AG09309 (cell line): ENCODE measurements at regions not wholly inside any gene's neighbourhood (a gene's known extent, or its start where the extent isn't known, plus 50 kb on each side); places are given as distances from the start of the nearest gene placed in this dataset.

Experiments used
- DNase-seq: peaks from one replicate; pipeline ENCODE4 v3.0.0-alpha.2; 2010; ENCODE audit warnings: low read depth
- H3K4me3 ChIP-seq: 2 replicates; pipeline ENCODE4 v1.5.1; 2011; ENCODE audit warnings: mild to moderate bottlenecking, low read depth, low read length, moderate library complexity; ENCODE audit not compliant: control insufficient read depth
- TF ChIP-seq, protein P1 (sequence below): IDR thresholded peaks from 2 replicates; pipeline ENCODE4 v1.5.1; 2011; ENCODE audit warnings: mild to moderate bottlenecking, low read depth, low read length, inconsistent platforms; ENCODE audit not compliant: insufficient read depth, control insufficient read depth; ENCODE audit errors: missing control alignments

DNA sequence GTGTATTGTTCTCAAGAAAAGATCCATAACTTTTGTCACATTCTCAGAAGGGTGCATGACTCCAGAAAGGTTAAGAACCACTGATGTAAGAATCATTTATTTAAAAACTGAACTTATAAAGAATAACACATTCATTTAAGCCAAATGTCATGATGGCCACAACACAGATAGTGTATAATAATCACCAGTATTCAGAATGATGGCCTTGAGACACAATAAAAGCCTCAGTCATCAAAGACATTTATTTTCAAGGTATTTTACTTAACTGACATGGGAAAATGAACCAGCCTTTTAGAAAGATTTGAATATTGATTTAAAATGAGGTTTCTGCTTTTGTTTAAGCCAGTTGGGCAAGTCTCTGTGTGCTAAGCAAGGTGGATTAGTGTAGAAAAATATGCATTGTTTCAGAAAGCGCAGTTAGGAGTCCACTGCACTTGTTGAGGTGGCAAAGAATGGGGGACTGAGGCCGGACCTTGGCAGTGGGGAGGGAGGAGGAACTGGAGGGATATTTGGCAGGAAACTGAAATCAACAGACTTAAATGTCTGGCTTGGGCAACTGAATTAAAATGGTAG, 371.9 kb upstream of the ESRRG start:
- DNase-seq, result no peak
- no peak overlapping the region for H3K4me3 ChIP-seq
- TF ChIP-seq, protein P1, sequence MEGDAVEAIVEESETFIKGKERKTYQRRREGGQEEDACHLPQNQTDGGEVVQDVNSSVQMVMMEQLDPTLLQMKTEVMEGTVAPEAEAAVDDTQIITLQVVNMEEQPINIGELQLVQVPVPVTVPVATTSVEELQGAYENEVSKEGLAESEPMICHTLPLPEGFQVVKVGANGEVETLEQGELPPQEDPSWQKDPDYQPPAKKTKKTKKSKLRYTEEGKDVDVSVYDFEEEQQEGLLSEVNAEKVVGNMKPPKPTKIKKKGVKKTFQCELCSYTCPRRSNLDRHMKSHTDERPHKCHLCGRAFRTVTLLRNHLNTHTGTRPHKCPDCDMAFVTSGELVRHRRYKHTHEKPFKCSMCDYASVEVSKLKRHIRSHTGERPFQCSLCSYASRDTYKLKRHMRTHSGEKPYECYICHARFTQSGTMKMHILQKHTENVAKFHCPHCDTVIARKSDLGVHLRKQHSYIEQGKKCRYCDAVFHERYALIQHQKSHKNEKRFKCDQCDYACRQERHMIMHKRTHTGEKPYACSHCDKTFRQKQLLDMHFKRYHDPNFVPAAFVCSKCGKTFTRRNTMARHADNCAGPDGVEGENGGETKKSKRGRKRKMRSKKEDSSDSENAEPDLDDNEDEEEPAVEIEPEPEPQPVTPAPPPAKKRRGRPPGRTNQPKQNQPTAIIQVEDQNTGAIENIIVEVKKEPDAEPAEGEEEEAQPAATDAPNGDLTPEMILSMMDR, result no peak

GRCh38 chr1:217091561-217091960, 368.3 kb upstream of the ESRRG start:
- H3K4me3 ChIP-seq, result no peak overlapping the region
- DNase-seq, result no peak
- TF ChIP-seq, protein P1, result no peak

DNA sequence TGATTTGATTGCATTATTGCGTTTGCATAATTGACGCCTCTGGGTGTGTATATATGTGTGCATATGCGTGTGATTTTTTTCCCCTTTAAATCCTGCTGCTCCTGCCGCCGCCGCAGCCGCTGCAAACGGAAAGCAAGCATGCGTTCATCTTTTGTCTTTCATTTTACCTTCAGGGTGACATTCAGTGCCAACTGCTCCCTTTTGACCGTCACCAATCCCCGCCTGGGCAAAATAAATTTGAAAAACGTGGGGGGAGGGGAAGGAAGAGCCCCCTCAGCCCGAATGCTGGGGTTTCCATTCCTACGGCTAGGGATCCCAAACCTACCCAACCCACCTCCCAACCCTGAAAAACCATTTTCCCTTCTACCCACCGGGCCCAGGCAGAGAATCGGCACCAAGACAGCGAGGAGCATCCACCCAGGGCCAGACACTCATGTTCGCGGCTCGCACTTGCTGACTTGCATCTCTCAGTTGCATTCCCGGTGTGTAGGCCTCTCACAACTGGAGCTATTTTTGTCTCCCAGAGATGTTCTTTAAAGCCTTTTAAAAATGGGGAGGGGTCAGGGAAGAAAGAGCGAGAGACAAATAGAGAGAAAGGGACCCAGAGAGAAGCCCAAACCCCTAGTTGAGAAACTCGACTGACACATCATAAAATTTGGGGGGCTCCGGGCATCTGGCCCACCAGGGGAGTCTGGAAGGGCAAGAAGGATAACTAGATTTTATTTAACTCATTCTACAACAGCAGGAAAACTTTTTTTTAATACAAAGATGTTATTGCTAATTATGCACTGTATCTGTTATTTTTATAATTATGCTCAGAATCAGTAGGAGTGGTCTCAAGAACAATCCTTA, 367.1 kb upstream of the ESRRG start:
- DNase-seq, result no peak
- H3K4me3 ChIP-seq, result no peak overlapping the region
- TF ChIP-seq, protein P1, result no peak

- H3K4me3 ChIP-seq, result no peak overlapping the region; the same call in 1 of the 2 replicates
- no peak for DNase-seq
- TF ChIP-seq, protein P1, result no peak
Observed at GRCh38 chr1:217089361-217090014, 366.3 kb upstream of the ESRRG start.

DNA sequence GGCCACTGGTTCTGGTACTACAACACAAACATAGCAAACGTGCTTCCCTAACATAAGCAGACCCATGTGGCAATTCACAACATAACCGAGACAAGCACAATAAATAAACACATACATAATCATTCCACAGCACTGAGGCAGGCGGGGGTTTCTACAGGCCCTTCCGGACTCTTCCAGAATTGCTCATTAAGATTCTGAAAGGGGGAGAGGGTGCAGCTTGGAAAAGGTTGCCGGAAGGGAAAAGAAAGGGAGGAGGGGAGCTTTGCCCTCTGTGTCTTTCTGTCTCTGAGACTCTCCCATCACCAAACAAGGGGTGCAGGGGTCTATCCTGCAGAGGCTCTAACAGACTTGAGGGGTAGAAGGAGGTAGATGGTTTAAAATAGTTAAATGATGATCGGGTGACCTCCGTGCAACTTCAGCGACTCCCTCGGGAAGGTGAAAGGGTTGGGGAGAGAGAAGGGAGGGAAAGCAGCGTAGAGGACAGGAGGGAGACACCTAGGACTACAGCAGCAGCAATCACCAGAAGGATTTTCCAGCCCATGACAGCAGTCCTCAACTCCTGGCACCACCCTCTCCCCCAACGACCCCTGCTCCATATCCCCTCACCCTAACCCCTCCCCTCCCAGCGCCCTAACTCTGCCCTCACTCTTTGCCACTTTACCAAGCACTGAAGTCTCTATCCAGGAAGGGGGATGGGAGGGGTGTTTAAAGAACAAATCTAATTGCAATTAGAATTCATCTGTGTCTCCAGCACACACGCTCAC, 365.5 kb upstream of the ESRRG start:
- H3K4me3 ChIP-seq, result no peak overlapping the region
- DNase-seq, result no peak
- TF ChIP-seq, protein P1, result no peak

DNA sequence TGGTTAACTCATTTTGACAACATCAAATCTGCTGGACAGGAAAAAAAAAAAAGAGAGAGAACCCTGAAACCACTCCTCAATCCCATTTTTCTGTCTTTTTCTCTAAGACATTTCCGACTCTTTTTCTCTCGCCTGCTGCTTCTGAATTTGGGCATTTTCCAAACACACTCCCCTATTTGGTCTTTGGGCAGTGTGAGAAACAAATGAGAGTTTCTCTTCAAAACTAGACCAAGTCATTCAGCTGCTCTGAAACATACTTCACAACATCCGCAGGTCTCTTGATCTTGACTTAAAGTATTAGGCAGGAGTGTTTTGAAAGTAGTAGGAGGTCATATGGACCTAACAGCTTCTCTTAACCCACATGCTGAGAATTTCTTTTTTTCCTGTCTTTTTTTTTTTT, 364.8 kb upstream of the ESRRG start:
- TF ChIP-seq, protein P1, result no peak
- H3K4me3 ChIP-seq, result no peak overlapping the region

More for the DNA sequence above, 364.8 kb upstream of the ESRRG start:
- DNase-seq, result no peak
